MG63 (cell line): ENCODE measurements at regions not wholly inside any gene's neighbourhood (a gene's known extent, or its start where the extent isn't known, plus 50 kb on each side); places are given as distances from the start of the nearest gene placed in this dataset.
"Not testable (repeated sequence)": the region's sequence is repeated elsewhere in the genome, so short reads cannot be mapped to it uniquely, and the experiment has no call there.

Experiments
- DNase-seq: peaks from one replicate; pipeline ENCODE4 v3.0.0-alpha.2; 2020
- H3K27me3 ChIP-seq: fragments of 250-450 bp; sonication (Bioruptor Pico); 2 replicates; pipeline ENCODE4 v1.5.1; 2020; ENCODE audit warnings: mild to moderate bottlenecking, moderate library complexity
- H3K36me3 ChIP-seq: fragments of 250-450 bp; sonication (Bioruptor Pico); 2 replicates; pipeline ENCODE4 v1.5.1; 2020; ENCODE audit warnings: mild to moderate bottlenecking, moderate library complexity
- H3K4me3 ChIP-seq: fragments of 250-450 bp; sonication (Bioruptor Pico); 2 replicates; pipeline ENCODE4 v1.5.1; 2020; ENCODE audit warnings: mild to moderate bottlenecking, moderate library complexity
- H3K9me3 ChIP-seq: fragments of 250-450 bp; sonication (Bioruptor Pico); 2 replicates; pipeline ENCODE4 v1.5.1; 2020; ENCODE audit warnings: mild to moderate bottlenecking, moderate library complexity

DNA sequence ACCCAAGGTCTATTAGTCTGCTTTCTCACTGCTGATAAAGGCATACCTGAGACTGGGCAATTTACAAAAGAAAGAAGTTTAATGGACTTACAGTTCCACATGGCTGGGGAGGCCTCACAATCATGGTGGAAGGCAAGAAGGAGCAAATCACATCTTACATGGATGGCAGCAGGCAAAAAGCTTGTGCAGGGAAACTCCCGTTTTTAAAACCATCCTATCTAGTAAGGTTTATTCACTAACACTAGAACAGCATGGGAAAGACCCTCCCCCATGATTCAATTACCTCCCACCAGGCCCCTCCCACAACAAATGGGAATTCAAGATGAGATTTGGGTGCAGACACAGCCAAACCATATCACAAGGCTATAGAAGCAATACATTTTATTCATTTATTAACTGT lies 1921.4 kb downstream of the PCDH9 start:
- not testable (repeated sequence) for H3K27me3 ChIP-seq, H3K36me3 ChIP-seq, H3K4me3 ChIP-seq, DNase-seq, H3K9me3 ChIP-seq

GRCh38 chr13:65307056-65307455 lies 1923.1 kb downstream of the PCDH9 start:
- DNase-seq: no peak

GRCh38 chr13:65302691-65303090 lies 1927.4 kb downstream of the PCDH9 start:
- Histone ChIP-seq H3K36me3 (no peaks in the 10 kb centered on the region), H3K27me3 (no peaks in the 10 kb centered on the region), H3K4me3 (no peak overlapping the region), H3K9me3 (no peaks in the 10 kb centered on the region; the same call in 1 of the 2 replicates)
- no peak for DNase-seq

More at GRCh38 chr13:65307056-65307455, 1923.1 kb downstream of the PCDH9 start:
- no peaks in the 10 kb centered on the region; the same call in 1 of the 2 replicates for H3K9me3 ChIP-seq
- H3K4me3 ChIP-seq: no peak overlapping the region
- no peaks in the 10 kb centered on the region for H3K36me3 ChIP-seq
- H3K27me3 ChIP-seq: no peaks in the 10 kb centered on the region

GRCh38 chr13:65301506-65301905 lies 1928.6 kb downstream of the PCDH9 start:
- no peak for DNase-seq
- H3K9me3 ChIP-seq: no peaks in the 10 kb centered on the region; the same call in 1 of the 2 replicates
- no peak overlapping the region for H3K4me3 ChIP-seq
- no peaks in the 10 kb centered on the region for H3K27me3 ChIP-seq
- no peaks in the 10 kb centered on the region for H3K36me3 ChIP-seq

DNA sequence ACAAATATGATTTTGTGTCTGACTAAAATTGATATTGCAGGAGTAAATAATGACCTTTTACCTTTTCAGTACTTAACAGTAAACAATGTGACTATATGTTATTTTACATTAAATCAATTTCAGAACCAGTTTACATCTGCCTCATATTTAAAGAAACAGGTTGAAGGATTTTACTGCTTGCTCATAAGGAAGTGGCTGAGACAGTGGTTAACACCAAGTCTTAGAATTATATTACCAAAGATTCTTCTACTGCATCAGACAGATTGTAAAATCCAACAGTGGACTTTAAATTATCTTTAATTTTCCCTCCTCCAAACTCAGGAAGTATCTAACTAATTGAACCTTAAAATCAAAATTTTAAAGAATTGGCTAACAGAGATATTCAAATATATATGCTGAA lies 1929.9 kb downstream of the PCDH9 start:
- Histone ChIP-seq H3K9me3 (no peaks in the 10 kb centered on the region; the same call in 1 of the 2 replicates), H3K27me3 (no peaks in the 10 kb centered on the region), H3K36me3 (no peaks in the 10 kb centered on the region), H3K4me3 (no peak overlapping the region)
- DNase-seq: no peak

GRCh38 chr13:65293530-65294198 lies 1936.5 kb downstream of the PCDH9 start:
- Histone ChIP-seq H3K27me3 (no peaks in the 10 kb centered on the region), H3K36me3 (no peaks in the 10 kb centered on the region), H3K4me3 (no peak overlapping the region)

GRCh38 chr13:65292488-65292901 lies 1937.6 kb downstream of the PCDH9 start:
- no peaks in the 10 kb centered on the region for H3K36me3 ChIP-seq
- H3K9me3 ChIP-seq: no peaks in the 10 kb centered on the region
- no peak overlapping the region for H3K4me3 ChIP-seq
- peak; percentile 40 for DNase-seq
- H3K27me3 ChIP-seq: no peaks in the 10 kb centered on the region

More at GRCh38 chr13:65293530-65294198, 1936.5 kb downstream of the PCDH9 start:
- no peaks in the 10 kb centered on the region for H3K9me3 ChIP-seq
- DNase-seq: no peak

DNA sequence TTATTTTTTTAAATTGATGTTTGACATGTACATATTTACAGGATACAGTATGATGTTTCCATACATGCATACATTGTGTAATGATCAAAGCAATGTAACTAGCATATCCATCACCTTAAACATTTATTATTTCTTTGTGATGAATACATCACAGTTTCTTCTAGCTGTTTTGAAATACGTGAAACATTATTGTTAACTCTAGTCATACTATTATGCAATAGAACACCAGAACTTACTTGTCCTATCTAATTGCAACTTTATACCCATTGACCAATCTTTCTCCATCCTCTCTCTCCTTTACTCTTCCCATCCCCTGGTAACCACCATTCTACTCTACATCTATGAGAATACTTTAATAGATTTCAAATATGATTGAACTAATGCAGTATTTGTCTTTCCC lies 1942.7 kb downstream of the PCDH9 start:
- DNase-seq: no peak
- Histone ChIP-seq H3K36me3 (no peaks in the 10 kb centered on the region), H3K27me3 (no peaks in the 10 kb centered on the region), H3K4me3 (no peak overlapping the region), H3K9me3 (no peaks in the 10 kb centered on the region)

DNA sequence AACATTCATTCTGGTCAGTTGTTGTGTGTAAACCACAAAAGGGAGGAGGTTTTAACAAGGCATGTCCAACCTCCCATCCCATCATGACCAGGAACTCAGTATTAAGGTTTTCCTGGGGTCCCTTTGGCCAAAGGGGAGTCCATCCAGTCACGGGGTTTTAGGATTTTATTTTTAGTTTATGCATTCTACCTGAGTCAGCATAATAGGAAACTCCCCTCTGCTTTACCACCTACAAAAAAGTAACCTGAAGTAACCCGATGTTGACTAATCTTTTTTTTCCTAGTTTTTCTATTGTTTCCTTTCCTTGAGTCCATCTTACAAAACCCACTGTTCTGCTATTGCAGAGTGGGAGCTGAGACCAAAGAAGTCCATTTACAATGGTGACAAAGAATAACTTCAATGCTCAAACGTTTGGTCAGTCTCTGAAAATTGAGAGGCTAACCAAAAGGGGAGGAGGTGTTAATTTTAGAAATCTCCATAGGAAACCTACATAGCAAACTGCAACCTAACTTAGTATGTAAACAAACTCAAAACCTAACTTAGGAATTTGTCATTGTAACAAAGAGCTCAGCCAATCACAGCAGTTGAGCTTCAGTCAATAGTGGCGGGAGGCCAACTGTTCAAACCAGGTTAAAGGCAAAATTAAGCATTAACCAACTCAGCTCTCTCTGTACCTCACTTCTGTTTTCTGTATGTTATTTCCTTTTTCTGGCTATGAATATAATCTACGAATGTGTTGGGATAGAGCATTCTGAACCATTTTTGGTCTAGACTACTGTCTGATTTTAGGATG lies 1954.1 kb downstream of the PCDH9 start:
- no peaks in the 10 kb centered on the region for H3K27me3 ChIP-seq
- no peaks in the 10 kb centered on the region for H3K36me3 ChIP-seq
- DNase-seq: no peak
- H3K4me3 ChIP-seq: no peak overlapping the region
- no peaks in the 10 kb centered on the region for H3K9me3 ChIP-seq

GRCh38 chr13:65275108-65275507 lies 1955.0 kb downstream of the PCDH9 start:
- H3K27me3 ChIP-seq: no peaks in the 10 kb centered on the region
- no peak overlapping the region for H3K4me3 ChIP-seq
- H3K36me3 ChIP-seq: no peaks in the 10 kb centered on the region
- DNase-seq: no peak
- no peaks in the 10 kb centered on the region for H3K9me3 ChIP-seq

- H3K27me3 ChIP-seq, H3K36me3 ChIP-seq, H3K9me3 ChIP-seq, DNase-seq, H3K4me3 ChIP-seq: not testable (repeated sequence)
Measured at GRCh38 chr13:65273811-65274420, 1956.2 kb downstream of the PCDH9 start.

DNA sequence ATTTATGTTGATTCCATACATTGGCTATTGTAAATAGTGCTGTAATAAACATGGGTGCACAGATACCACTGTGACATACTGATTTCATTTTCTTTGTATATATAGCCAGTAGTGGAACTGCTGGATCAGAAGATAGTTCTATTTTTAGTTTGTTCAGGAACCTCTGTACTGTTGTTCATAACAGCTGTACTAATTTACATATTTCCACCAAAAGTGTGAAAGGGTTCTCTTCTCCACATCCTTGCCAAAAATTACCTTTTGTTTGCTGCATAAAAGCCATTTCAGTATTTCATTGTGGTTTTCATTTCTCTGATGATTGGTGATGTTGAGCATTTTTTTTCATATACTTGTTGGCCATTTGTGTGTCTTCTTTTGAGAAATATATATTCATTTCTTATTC lies 1962.1 kb downstream of the PCDH9 start:
- Histone ChIP-seq H3K4me3 (no peak overlapping the region), H3K9me3 (no peaks in the 10 kb centered on the region), H3K27me3 (no peaks in the 10 kb centered on the region), H3K36me3 (no peaks in the 10 kb centered on the region)
- DNase-seq: no peak

- DNase-seq: no peak
- Histone ChIP-seq H3K9me3 (no peaks in the 10 kb centered on the region), H3K27me3 (no peaks in the 10 kb centered on the region), H3K4me3 (no peak overlapping the region), H3K36me3 (no peaks in the 10 kb centered on the region)
Measured at GRCh38 chr13:65265988-65266387, 1964.1 kb downstream of the PCDH9 start.

GRCh38 chr13:65264066-65264465 lies 1966.1 kb downstream of the PCDH9 start:
- H3K4me3 ChIP-seq: no peak overlapping the region
- H3K36me3 ChIP-seq: no peaks in the 10 kb centered on the region
- no peaks in the 10 kb centered on the region for H3K9me3 ChIP-seq
- no peaks in the 10 kb centered on the region for H3K27me3 ChIP-seq
- no peak for DNase-seq

DNA sequence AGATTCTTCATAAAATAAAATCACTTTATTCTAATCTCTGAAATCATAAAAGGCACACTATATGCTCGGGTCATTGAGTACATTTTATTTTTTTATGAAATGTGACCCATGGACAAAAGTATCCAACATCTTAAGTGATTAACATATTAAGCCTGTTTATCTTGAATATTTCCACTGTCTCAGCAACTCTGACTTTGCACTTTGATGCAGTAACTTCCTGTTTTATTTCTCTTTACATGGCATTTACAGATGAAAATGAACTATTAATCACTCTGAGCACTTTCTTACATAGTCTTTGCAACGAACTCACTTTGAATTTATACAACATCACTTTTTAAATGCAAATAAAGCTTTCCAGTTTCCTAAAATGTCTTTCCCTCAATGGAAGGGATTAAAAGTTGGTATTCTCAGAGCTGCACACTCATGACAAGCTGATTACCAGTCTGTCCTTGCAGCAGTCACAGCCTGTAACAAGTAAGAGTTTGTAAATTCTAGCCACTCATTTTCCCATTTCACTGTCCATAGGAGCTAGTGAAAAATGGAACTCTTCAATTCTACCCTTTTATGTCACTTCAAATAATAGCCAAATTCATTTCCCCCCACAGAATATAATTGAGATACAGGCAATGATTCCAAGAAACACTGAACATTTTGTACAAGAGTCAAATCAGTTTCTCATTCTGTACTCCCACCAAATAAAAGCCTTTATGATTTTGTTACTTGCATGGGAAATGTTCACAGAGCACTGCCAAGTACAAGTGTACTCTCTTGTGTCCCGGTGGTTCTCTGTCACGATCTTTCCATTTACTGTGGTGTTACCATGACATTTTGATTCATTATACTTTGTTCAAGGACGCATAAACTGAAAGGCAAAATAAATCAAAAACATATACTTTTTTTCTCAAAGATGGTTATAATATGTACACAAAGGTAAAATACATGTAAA lies 1968.9 kb downstream of the PCDH9 start:
- Histone ChIP-seq H3K4me3 (no peak overlapping the region), H3K9me3 (no peaks in the 10 kb centered on the region), H3K27me3 (no peaks in the 10 kb centered on the region), H3K36me3 (no peaks in the 10 kb centered on the region)
- no peak for DNase-seq

DNA sequence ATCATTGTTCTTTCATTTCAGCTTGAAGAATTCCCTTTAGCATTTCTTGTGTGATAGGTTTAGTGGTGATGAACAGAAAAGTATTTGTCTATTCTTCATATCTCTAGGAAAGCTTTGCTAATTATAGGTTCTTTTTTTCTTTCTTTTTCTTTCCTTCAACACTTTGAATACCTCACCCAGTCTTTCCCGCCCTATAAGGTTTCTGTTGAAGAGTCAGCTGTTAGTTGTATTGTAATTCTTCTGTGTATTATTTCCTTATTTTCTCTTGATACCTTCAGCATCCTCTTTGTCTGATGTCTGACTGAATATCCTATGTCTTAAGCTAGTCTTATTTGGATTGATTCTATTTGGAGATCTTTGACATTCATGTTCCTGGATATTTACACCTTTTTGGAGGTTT lies 1989.4 kb downstream of the PCDH9 start:
- no peak overlapping the region for H3K4me3 ChIP-seq
- H3K36me3 ChIP-seq: no peaks in the 10 kb centered on the region
- no peaks in the 10 kb centered on the region for H3K9me3 ChIP-seq
- no peaks in the 10 kb centered on the region for H3K27me3 ChIP-seq
- DNase-seq: no peak
